Immature natural killer cell (primary cell): ENCODE measurements at regions not wholly inside any gene's neighbourhood (a gene's known extent, or its start where the extent isn't known, plus 50 kb on each side); places are given as distances from the start of the nearest gene placed in this dataset.

Source experiments
- DNase-seq, 3 donors: peaks; one replicate each; pipeline ENCODE4 v3.0.0; 2022; ENCODE audit warnings: mixed read lengths in 1 of 3
- H3K27ac Mint-ChIP-seq, 6 donors: one replicate each; pipeline ENCODE4 v1.8.0; 2020; ENCODE audit warnings: mixed read lengths in 6 of 6, mild to moderate bottlenecking in 5 of 6, inconsistent platforms in 4 of 6, moderate library complexity in 3 of 6
- H3K27me3 Mint-ChIP-seq, 3 donors: one replicate each; pipeline ENCODE4 v1.8.0; 2020 to 2021; ENCODE audit warnings: low read depth in 3 of 3, mild to moderate bottlenecking in 3 of 3, mixed read lengths in 3 of 3, moderate library complexity in 3 of 3, inconsistent platforms in 1 of 3
- H3K36me3 Mint-ChIP-seq, 3 donors: one replicate each; pipeline ENCODE4 v1.8.0; 2020; ENCODE audit warnings: mixed read lengths in 3 of 3, inconsistent platforms in 2 of 3, mild to moderate bottlenecking in 2 of 3
- H3K4me1 Mint-ChIP-seq, 2 donors: one replicate each; pipeline ENCODE4 v1.8.0; 2020; ENCODE audit warnings: inconsistent platforms in 2 of 2, mild to moderate bottlenecking in 2 of 2, mixed read lengths in 2 of 2, moderate library complexity in 1 of 2
- H3K4me3 Mint-ChIP-seq, 5 donors: one replicate each; pipeline ENCODE4 v1.8.0; 2020; ENCODE audit warnings: mild to moderate bottlenecking in 5 of 5, mixed read lengths in 5 of 5, inconsistent platforms in 3 of 5, moderate library complexity in 3 of 5
- H3K9me3 Mint-ChIP-seq, 6 donors: one replicate each; pipeline ENCODE4 v1.8.0; 2020; ENCODE audit warnings: mild to moderate bottlenecking in 6 of 6, mixed read lengths in 6 of 6, inconsistent platforms in 4 of 6, moderate library complexity in 3 of 6

GRCh38 chr9:80619356-80619755 lies 1047.6 kb downstream of the TLE4 start:
- H3K27me3 Mint-ChIP-seq: peaks cover 0 to 2% (median 0%) of the 10 kb centered on the region in 3 donors
- peaks cover 4 to 30% (median 8%) of the 10 kb centered on the region in 6 donors for H3K9me3 Mint-ChIP-seq
- no peaks in the 10 kb centered on the region for H3K4me1 Mint-ChIP-seq

GRCh38 chr9:80615964-80616363 lies 1044.2 kb downstream of the TLE4 start:
- no peak overlapping the region for H3K27ac Mint-ChIP-seq
- H3K9me3 Mint-ChIP-seq: peaks cover 4 to 28% (median 11%) of the 10 kb centered on the region in 6 donors
- H3K4me3 Mint-ChIP-seq: no peak overlapping the region
- H3K4me1 Mint-ChIP-seq: no peaks in the 10 kb centered on the region
- no peak for DNase-seq
- H3K27me3 Mint-ChIP-seq: peaks cover 0 to 2% (median 0%) of the 10 kb centered on the region in 3 donors
- no peaks in the 10 kb centered on the region for H3K36me3 Mint-ChIP-seq

More at GRCh38 chr9:80619356-80619755, 1047.6 kb downstream of the TLE4 start:
- Mint-ChIP-seq H3K4me3 (no peak overlapping the region), H3K27ac (no peak overlapping the region), H3K36me3 (no peaks in the 10 kb centered on the region)
- DNase-seq: no peak

- H3K36me3 Mint-ChIP-seq: peaks cover 0 to 3% (median 0%) of the 10 kb centered on the region in 3 donors
- H3K27ac Mint-ChIP-seq: no peak overlapping the region
- H3K4me1 Mint-ChIP-seq: no peaks in the 10 kb centered on the region
- DNase-seq: no peak
- peaks cover 0 to 28% (median 3%) of the 10 kb centered on the region in 6 donors for H3K9me3 Mint-ChIP-seq
- H3K4me3 Mint-ChIP-seq: no peak overlapping the region
- H3K27me3 Mint-ChIP-seq: peaks cover 0 to 1% (median 0%) of the 10 kb centered on the region in 3 donors
Observed at GRCh38 chr9:80605793-80606192, 1034.0 kb downstream of the TLE4 start.

GRCh38 chr9:80605129-80605528 lies 1033.4 kb downstream of the TLE4 start:
- Mint-ChIP-seq H3K27me3 (no peaks in the 10 kb centered on the region), H3K4me3 (no peak overlapping the region), H3K4me1 (no peaks in the 10 kb centered on the region), H3K36me3 (peaks cover 0 to 3% (median 0%) of the 10 kb centered on the region in 3 donors), H3K9me3 (peaks cover 0 to 28% (median 3%) of the 10 kb centered on the region in 6 donors), H3K27ac (no peak overlapping the region)
- no peak for DNase-seq

GRCh38 chr9:80602291-80602690 lies 1030.5 kb downstream of the TLE4 start:
- Mint-ChIP-seq H3K4me1 (no peaks in the 10 kb centered on the region), H3K36me3 (peaks cover 0 to 3% (median 0%) of the 10 kb centered on the region in 3 donors), H3K27me3 (no peaks in the 10 kb centered on the region), H3K27ac (no peak overlapping the region), H3K9me3 (peaks cover 0 to 20% (median 4%) of the 10 kb centered on the region in 6 donors), H3K4me3 (peak overlapping the region in 1 of 5 donors; percentile 11)
- no peak for DNase-seq

- H3K27me3 Mint-ChIP-seq: no peaks in the 10 kb centered on the region
- no peaks in the 10 kb centered on the region for H3K4me1 Mint-ChIP-seq
- H3K27ac Mint-ChIP-seq: no peak overlapping the region
- H3K4me3 Mint-ChIP-seq: no peak overlapping the region
- H3K36me3 Mint-ChIP-seq: no peaks in the 10 kb centered on the region
- DNase-seq: no peak
- H3K9me3 Mint-ChIP-seq: peaks cover 3 to 29% (median 8%) of the 10 kb centered on the region in 6 donors
Observed at GRCh38 chr9:80596579-80596978, 1024.8 kb downstream of the TLE4 start.

- no peaks in the 10 kb centered on the region for H3K4me1 Mint-ChIP-seq
- no peaks in the 10 kb centered on the region for H3K36me3 Mint-ChIP-seq
- no peak overlapping the region for H3K4me3 Mint-ChIP-seq
- no peaks in the 10 kb centered on the region for H3K27me3 Mint-ChIP-seq
- DNase-seq: no peak
- H3K27ac Mint-ChIP-seq: no peak overlapping the region
- H3K9me3 Mint-ChIP-seq: peaks cover 3 to 29% (median 8%) of the 10 kb centered on the region in 6 donors
Observed at GRCh38 chr9:80595192-80595591, 1023.4 kb downstream of the TLE4 start.

GRCh38 chr9:80592413-80592812 lies 1020.6 kb downstream of the TLE4 start:
- H3K9me3 Mint-ChIP-seq: peaks cover 0 to 22% (median 7%) of the 10 kb centered on the region in 6 donors
- DNase-seq: no peak
- no peak overlapping the region for H3K27ac Mint-ChIP-seq
- no peaks in the 10 kb centered on the region for H3K27me3 Mint-ChIP-seq
- no peaks in the 10 kb centered on the region for H3K4me1 Mint-ChIP-seq
- no peaks in the 10 kb centered on the region for H3K36me3 Mint-ChIP-seq
- H3K4me3 Mint-ChIP-seq: no peak overlapping the region

- DNase-seq: no peak
- Mint-ChIP-seq H3K27ac (no peak overlapping the region), H3K27me3 (no peaks in the 10 kb centered on the region), H3K4me3 (no peak overlapping the region), H3K9me3 (peaks cover 0 to 30% (median 9%) of the 10 kb centered on the region in 6 donors), H3K4me1 (no peaks in the 10 kb centered on the region), H3K36me3 (no peaks in the 10 kb centered on the region)
Observed at GRCh38 chr9:80586786-80587330, 1015.1 kb downstream of the TLE4 start.

GRCh38 chr9:80571953-80572352 lies 1000.2 kb downstream of the TLE4 start:
- DNase-seq: no peak
- peaks cover 0 to 2% (median 0%) of the 10 kb centered on the region in 3 donors for H3K27me3 Mint-ChIP-seq
- H3K4me1 Mint-ChIP-seq: no peaks in the 10 kb centered on the region
- peaks cover 0 to 3% (median 0%) of the 10 kb centered on the region in 3 donors for H3K36me3 Mint-ChIP-seq
- no peak overlapping the region for H3K4me3 Mint-ChIP-seq
- peaks cover 6 to 57% (median 39%) of the 10 kb centered on the region in 6 donors for H3K9me3 Mint-ChIP-seq
- no peak overlapping the region for H3K27ac Mint-ChIP-seq

GRCh38 chr9:80569236-80569635 lies 997.5 kb downstream of the TLE4 start:
- Mint-ChIP-seq H3K27me3 (peaks cover 0 to 2% (median 0%) of the 10 kb centered on the region in 3 donors), H3K4me1 (no peaks in the 10 kb centered on the region), H3K9me3 (peaks cover 2 to 39% (median 28%) of the 10 kb centered on the region in 6 donors), H3K36me3 (peaks cover 0 to 3% (median 0%) of the 10 kb centered on the region in 3 donors), H3K27ac (no peak overlapping the region), H3K4me3 (no peak overlapping the region)
- no peak for DNase-seq

GRCh38 chr9:80561526-80561925 lies 989.8 kb downstream of the TLE4 start:
- H3K27me3 Mint-ChIP-seq: no peaks in the 10 kb centered on the region
- no peaks in the 10 kb centered on the region for H3K4me1 Mint-ChIP-seq
- no peak overlapping the region for H3K27ac Mint-ChIP-seq
- H3K36me3 Mint-ChIP-seq: no peaks in the 10 kb centered on the region
- no peak for DNase-seq
- H3K4me3 Mint-ChIP-seq: no peak overlapping the region
- peaks cover 3 to 24% (median 9%) of the 10 kb centered on the region in 6 donors for H3K9me3 Mint-ChIP-seq

- Mint-ChIP-seq H3K9me3 (peaks cover 3 to 25% (median 9%) of the 10 kb centered on the region in 6 donors), H3K4me1 (no peaks in the 10 kb centered on the region), H3K36me3 (no peaks in the 10 kb centered on the region), H3K4me3 (no peak overlapping the region), H3K27me3 (no peaks in the 10 kb centered on the region), H3K27ac (no peak overlapping the region)
- no peak for DNase-seq
Observed at GRCh38 chr9:80560976-80561375, 989.2 kb downstream of the TLE4 start.

- Mint-ChIP-seq H3K9me3 (peaks cover 3 to 23% (median 10%) of the 10 kb centered on the region in 6 donors), H3K27ac (no peak overlapping the region), H3K4me3 (no peak overlapping the region), H3K4me1 (no peaks in the 10 kb centered on the region), H3K36me3 (no peaks in the 10 kb centered on the region), H3K27me3 (no peaks in the 10 kb centered on the region)
- DNase-seq: no peak
Observed at GRCh38 chr9:80557256-80557655, 985.5 kb downstream of the TLE4 start.

GRCh38 chr9:80556631-80557030 lies 984.9 kb downstream of the TLE4 start:
- H3K36me3 Mint-ChIP-seq: no peaks in the 10 kb centered on the region
- no peaks in the 10 kb centered on the region for H3K4me1 Mint-ChIP-seq
- H3K9me3 Mint-ChIP-seq: peaks cover 3 to 23% (median 10%) of the 10 kb centered on the region in 6 donors
- DNase-seq: no peak
- no peaks in the 10 kb centered on the region for H3K27me3 Mint-ChIP-seq
- no peak overlapping the region for H3K4me3 Mint-ChIP-seq
- H3K27ac Mint-ChIP-seq: no peak overlapping the region
